ENCODE measurements at regions not wholly inside any gene's neighbourhood (a gene's known extent, or its start where the extent isn't known, plus 50 kb on each side); places are given as distances from the start of the nearest gene placed in this dataset.

- no peak for TF ChIP-seq POLR2A (IDR thresholded peaks at IDR 0.05)
- TF ChIP-seq, protein P1, sequence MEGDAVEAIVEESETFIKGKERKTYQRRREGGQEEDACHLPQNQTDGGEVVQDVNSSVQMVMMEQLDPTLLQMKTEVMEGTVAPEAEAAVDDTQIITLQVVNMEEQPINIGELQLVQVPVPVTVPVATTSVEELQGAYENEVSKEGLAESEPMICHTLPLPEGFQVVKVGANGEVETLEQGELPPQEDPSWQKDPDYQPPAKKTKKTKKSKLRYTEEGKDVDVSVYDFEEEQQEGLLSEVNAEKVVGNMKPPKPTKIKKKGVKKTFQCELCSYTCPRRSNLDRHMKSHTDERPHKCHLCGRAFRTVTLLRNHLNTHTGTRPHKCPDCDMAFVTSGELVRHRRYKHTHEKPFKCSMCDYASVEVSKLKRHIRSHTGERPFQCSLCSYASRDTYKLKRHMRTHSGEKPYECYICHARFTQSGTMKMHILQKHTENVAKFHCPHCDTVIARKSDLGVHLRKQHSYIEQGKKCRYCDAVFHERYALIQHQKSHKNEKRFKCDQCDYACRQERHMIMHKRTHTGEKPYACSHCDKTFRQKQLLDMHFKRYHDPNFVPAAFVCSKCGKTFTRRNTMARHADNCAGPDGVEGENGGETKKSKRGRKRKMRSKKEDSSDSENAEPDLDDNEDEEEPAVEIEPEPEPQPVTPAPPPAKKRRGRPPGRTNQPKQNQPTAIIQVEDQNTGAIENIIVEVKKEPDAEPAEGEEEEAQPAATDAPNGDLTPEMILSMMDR (IDR thresholded peaks at IDR 0.05) = no peak
- TF ChIP-seq POLR2AphosphoS5 (IDR thresholded peaks at IDR 0.05; ENCODE audit: insufficient read depth in 1 of 2, low read depth in 1 of 2) = no peak
- Histone ChIP-seq H3K9me3 (no peaks in the 10 kb centered on the region), H3K4me3 (no peak overlapping the region), H3K27ac (no peak overlapping the region), H3K4me1 (no peaks in the 10 kb centered on the region), H3K27me3 (no peaks in the 10 kb centered on the region), H3K36me3 (no peaks in the 10 kb centered on the region)
- intact Hi-C loops (cut with DNase I) = no loop called here
- DNase-seq (ENCODE audit: extremely low spot score in 2 of 2) = no peak
Observed at GRCh38 chr3:18789734-18790133, 358.6 kb upstream of the KCNH8 start.

GRCh38 chr3:18787441-18787840, 360.9 kb upstream of the KCNH8 start:
- DNase-seq (ENCODE audit: extremely low spot score in 2 of 2) = no peak
- H3K36me3 ChIP-seq = no peaks in the 10 kb centered on the region
- H3K4me1 ChIP-seq = no peaks in the 10 kb centered on the region
- H3K4me3 ChIP-seq = no peak overlapping the region
- H3K27ac ChIP-seq = no peak overlapping the region
- H3K27me3 ChIP-seq = no peaks in the 10 kb centered on the region
- TF ChIP-seq POLR2A (IDR thresholded peaks at IDR 0.05) = no peak
- no peak for TF ChIP-seq POLR2AphosphoS5 (IDR thresholded peaks at IDR 0.05; ENCODE audit: insufficient read depth in 1 of 2, low read depth in 1 of 2)
- TF ChIP-seq, protein P1 (IDR thresholded peaks at IDR 0.05) = no peak
- no peaks in the 10 kb centered on the region for H3K9me3 ChIP-seq
- intact Hi-C loops (cut with DNase I) = no loop called here

- H3K4me1 ChIP-seq = no peaks in the 10 kb centered on the region
- H3K36me3 ChIP-seq = no peaks in the 10 kb centered on the region
- TF ChIP-seq POLR2AphosphoS5 (IDR thresholded peaks at IDR 0.05; ENCODE audit: insufficient read depth in 1 of 2, low read depth in 1 of 2) (no peak), POLR2A (IDR thresholded peaks at IDR 0.05) (no peak)
- TF ChIP-seq, protein P1 (IDR thresholded peaks at IDR 0.05) = no peak
- no peak overlapping the region for H3K4me3 ChIP-seq
- H3K27me3 ChIP-seq = no peaks in the 10 kb centered on the region
- intact Hi-C loops (cut with DNase I) = no loop called here
- no peak overlapping the region for H3K27ac ChIP-seq
- H3K9me3 ChIP-seq = no peaks in the 10 kb centered on the region
- DNase-seq (ENCODE audit: extremely low spot score in 2 of 2) = no peak
Observed at GRCh38 chr3:18786650-18787323, 361.5 kb upstream of the KCNH8 start.

DNA sequence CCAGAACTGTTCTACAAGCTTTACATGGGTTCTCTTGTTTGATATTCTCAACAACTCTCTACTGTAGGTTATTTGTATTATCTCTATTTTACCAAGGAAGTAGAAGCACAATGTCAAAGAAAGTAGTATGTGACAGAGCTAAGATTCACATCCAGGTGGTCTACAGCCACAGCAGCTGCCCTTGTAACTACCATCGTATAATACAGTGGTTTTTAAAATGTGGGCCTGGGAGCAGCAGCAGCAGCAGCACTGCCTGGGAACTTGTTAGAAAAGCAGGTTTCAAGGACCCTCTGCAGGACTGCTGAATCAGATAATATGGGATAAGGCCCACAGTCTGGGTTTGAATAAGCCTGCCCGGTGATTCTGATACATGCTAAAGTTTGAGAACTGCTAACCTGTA, 357.1 kb upstream of the SATB1 start:
- Histone ChIP-seq H3K27ac (no peak overlapping the region), H3K36me3 (no peaks in the 10 kb centered on the region), H3K9me3 (no peaks in the 10 kb centered on the region), H3K4me1 (no peaks in the 10 kb centered on the region), H3K27me3 (no peaks in the 10 kb centered on the region), H3K4me3 (no peak overlapping the region)
- TF ChIP-seq, protein P1 (IDR thresholded peaks at IDR 0.05) = no peak
- TF ChIP-seq POLR2AphosphoS5 (IDR thresholded peaks at IDR 0.05; ENCODE audit: insufficient read depth in 1 of 2, low read depth in 1 of 2) (no peak), POLR2A (IDR thresholded peaks at IDR 0.05) (no peak)
- DNase-seq (ENCODE audit: extremely low spot score in 2 of 2) = no peak
- intact Hi-C loops (cut with DNase I) = no loop called here

- DNase-seq (ENCODE audit: extremely low spot score in 2 of 2) = no peak
- H3K4me3 ChIP-seq = no peak overlapping the region
- intact Hi-C loops (cut with DNase I) = no loop called here
- no peaks in the 10 kb centered on the region for H3K4me1 ChIP-seq
- no peaks in the 10 kb centered on the region for H3K36me3 ChIP-seq
- no peaks in the 10 kb centered on the region for H3K9me3 ChIP-seq
- no peak overlapping the region for H3K27ac ChIP-seq
- no peaks in the 10 kb centered on the region for H3K27me3 ChIP-seq
- TF ChIP-seq, protein P1 (IDR thresholded peaks at IDR 0.05) = no peak
- TF ChIP-seq POLR2AphosphoS5 (IDR thresholded peaks at IDR 0.05; ENCODE audit: insufficient read depth in 1 of 2, low read depth in 1 of 2) = no peak
- TF ChIP-seq POLR2A (IDR thresholded peaks at IDR 0.05) = no peak
Observed at GRCh38 chr3:18780959-18781358, 355.8 kb upstream of the SATB1 start.

All from vagina (tissue), 2 donors.